GM10266 (cell line): ENCODE measurements at regions not wholly inside any gene's neighbourhood (a gene's known extent, or its start where the extent isn't known, plus 50 kb on each side); places are given as distances from the start of the nearest gene placed in this dataset.
"Not testable (repeated sequence)": the region's sequence is repeated elsewhere in the genome, so short reads cannot be mapped to it uniquely, and the experiment has no call there.

ENCODE experiments used
- DNase-seq: peaks from one replicate; pipeline ENCODE4 v3.0.0; 2012; ENCODE audit errors: extremely low spot score
- CTCF ChIP-seq: IDR thresholded peaks from 2 replicates; pipeline ENCODE4 v1.5.1; 2012; ENCODE audit warnings: mild to moderate bottlenecking, low read depth; ENCODE audit not compliant: control insufficient read depth, insufficient read depth; ENCODE audit errors: missing control alignments

DNA sequence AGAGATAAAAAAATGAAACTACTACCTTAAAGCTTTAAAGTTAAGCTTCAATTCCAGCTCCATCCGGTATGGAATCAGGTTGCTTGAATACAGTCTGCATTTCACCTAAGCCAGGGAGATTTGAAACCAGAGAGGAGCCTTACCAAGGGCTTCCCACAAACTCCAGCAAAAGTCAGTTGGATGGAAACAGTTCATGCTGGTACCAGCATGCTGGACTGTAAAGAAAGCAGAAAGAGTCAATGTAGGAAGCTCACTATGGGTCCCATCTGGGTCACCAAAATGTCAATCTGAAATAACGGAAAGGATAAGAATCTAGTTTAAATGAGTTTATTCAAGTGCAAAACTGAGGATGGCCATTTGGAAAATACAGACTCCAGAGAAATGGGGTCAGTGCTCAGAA, 65.3 kb downstream of the CDO1 start:
- DNase-seq: no peak
- TF ChIP-seq CTCF: no peak

GRCh38 chr5:115749016-115749415, 67.4 kb downstream of the CDO1 start:
- TF ChIP-seq CTCF: no peak
- no peak for DNase-seq

DNA sequence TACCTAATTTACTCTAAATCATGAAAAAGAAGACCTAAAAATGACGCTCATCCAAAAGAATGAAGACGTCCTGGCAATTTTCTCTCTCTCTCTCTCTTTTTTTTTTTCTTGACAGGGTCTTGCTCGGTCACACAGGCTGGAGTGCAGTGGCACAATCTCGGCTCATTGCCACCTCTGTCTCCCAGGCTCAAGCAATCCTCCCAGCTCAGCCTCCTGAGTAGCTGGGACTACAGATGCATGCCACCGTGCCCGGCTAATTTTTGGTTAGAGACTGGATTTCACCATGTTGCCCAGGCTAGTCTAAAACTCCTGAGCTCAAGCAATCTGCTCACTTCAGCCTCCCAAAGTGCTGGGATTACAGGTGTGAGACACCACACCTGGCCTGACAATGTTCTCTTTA, 77.2 kb downstream of the CDO1 start:
- DNase-seq: not testable (repeated sequence)

DNA sequence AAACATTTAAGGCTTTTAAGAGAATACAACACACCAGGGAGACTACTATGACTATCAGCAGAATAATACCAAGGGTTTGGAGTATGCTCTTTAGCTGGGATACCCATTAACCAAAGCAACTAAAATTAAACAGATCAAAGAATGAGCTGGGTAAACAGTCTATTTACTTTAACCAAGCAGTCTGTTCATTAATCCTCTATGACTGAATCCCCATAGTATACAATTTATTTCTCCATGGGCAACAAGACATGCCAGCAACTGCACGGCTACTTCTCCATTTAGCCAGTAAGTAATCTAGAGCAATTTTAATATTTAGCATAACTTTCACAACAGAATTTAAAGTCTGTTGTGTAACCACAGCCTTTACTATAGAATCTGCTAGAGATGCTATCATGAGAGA, 77.6 kb downstream of the CDO1 start:
- DNase-seq: no peak
- no peak for TF ChIP-seq CTCF

- no peak for TF ChIP-seq CTCF
- no peak for DNase-seq
Measured at GRCh38 chr5:115737452-115737851, 79.0 kb downstream of the CDO1 start.

DNA sequence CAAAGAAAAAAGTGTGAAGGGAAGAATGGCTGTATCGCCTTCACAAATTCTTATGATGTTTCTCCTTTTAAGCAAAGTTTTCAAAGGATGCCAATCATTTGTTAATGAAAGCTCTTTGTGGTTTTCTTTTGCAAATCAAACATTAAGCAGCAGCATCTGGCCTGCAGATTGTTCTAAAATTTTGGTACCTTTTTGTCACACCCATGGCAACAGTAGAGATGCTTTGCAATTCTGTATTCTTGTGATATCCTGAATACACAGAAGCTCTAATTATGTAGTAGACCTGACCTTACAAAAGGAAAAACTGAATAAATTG, 79.8 kb downstream of the CDO1 start:
- no peak for TF ChIP-seq CTCF
- DNase-seq: no peak

DNA sequence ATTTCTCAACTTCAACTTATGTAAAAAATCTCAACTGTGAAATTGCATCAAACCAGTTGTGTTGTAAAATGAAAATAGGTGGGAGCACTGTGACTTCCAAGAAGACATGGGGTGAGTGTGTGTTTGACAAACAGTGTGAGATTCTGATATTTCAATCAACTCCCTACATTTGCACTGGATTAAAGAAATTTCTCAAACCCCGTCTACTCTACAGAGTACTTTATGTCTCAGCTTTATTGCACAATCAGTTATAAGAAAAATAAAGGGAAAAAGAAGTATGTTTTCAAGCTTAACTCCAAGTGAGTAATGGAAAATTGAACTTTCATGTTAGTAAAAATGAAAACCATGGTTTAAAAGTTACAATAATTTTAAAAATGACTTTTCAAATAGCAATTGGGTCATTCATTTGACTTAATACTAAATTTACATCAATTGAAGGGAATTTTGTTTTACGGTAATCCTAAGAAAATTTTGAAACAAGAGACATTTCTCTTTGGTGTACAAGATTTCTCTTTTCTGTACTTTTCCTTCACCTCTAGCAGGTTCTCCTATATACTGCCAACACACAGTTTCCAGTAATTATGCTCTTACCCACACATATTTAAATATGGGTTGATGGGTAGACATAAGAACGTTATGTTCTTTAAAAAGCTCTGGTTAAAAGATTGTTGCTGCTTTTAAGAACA, 80.3 kb downstream of the CDO1 start:
- no peak for TF ChIP-seq CTCF
- no peak for DNase-seq

DNA sequence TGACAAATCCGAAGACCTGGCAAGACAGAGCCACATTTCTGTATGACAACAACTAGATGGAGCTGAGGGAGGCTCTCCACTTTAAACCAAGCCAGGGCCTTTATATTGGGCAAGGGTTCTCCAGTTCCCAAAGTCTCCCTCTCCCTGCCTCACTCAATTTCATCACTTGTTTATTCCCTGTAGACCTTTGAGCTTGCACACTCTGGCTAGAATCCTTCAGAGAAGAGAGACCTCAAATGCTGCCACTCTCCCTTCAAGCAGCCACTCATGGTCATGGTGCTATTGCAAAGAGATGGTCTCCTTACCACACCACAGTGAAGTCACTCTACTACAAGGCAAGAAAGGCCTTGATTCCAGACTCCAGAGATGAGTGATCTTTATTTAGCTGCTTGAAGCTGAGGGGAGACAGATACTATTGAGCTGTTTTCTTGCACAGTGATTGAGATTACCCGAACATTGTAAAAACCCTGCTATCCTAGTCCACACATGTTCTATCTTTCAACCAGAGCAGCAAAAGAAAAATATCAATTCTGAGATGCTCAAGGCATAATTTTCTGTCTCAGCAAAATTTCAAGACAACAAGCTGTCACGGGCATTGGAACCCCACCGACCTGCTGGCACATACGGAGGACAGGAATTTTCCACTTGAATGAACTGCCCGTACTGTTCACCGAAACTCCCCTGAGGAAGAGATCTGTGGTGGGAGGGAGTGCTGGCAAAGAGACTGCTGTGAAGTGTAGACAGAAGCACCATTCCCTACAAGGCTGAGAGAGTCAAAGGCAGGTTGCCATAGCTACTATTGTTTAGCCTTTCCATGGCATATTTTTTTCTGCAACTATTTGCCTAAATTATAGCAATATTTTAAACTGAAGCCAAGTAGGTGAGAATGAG, 81.1 kb downstream of the CDO1 start:
- TF ChIP-seq CTCF: no peak
- no peak for DNase-seq
